Brain microvascular endothelial cell (primary cell): ENCODE measurements at regions not wholly inside any gene's neighbourhood (a gene's known extent, or its start where the extent isn't known, plus 50 kb on each side); places are given as distances from the start of the nearest gene placed in this dataset.

ENCODE experiments used
- DNase-seq: peaks from one replicate; pipeline ENCODE4 v3.0.0-alpha.2; 2020
- H3K27ac ChIP-seq: fragments of 250-450 bp; sonication (Bioruptor Pico); 2 replicates; pipeline ENCODE4 v1.5.1; 2020; ENCODE audit warnings: mild to moderate bottlenecking, moderate library complexity
- H3K27me3 ChIP-seq: fragments of 250-450 bp; sonication (Bioruptor Pico); replicated peaks from 2 replicates; pipeline ENCODE4 v1.5.1; 2020; ENCODE audit warnings: mild to moderate bottlenecking
- H3K36me3 ChIP-seq: fragments of 250-450 bp; sonication (Bioruptor Pico); replicated peaks from 2 replicates; pipeline ENCODE4 v1.5.1; 2020; ENCODE audit warnings: mild to moderate bottlenecking
- H3K4me3 ChIP-seq: 2 replicates; pipeline ENCODE4 v1.5.1; 2011; ENCODE audit warnings: low read depth, mild to moderate bottlenecking, control low read depth, low read length, moderate library complexity
- in situ Hi-C: cut with HindIII; loops from 2 replicates; pipeline ENCODE4 v1.10.0; 2017; ENCODE audit warnings: low sequenced_read_pairs, low pct_ligation_motif_present
- TF ChIP-seq, protein P1 (sequence below): IDR thresholded peaks from 2 replicates; pipeline ENCODE4 v1.5.1; 2011; ENCODE audit warnings: low read depth, mild to moderate bottlenecking, moderate library complexity, low read length, control low read depth, inconsistent platforms; ENCODE audit errors: missing control alignments

DNA sequence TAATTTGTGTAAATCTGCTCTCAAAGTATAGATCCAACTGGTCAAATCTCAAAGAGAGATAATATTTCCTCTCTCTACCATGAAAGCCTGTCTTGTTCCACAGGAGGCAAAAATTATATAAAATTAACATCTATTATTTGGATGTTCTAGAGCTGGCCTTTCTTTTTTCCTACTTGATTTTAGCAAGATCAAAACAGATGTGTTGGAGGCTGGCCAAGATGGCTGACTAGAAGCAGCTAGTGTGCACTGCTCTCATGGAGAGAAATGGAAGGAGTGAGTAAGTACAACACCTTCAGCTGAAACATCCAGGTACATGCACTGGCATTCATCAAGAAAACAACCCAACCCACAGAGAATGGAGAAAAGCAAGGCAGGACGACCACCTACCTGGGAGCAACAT lies 298.6 kb upstream of the SLC24A2 start:
- no peaks in the 10 kb centered on the region for H3K36me3 ChIP-seq
- H3K27me3 ChIP-seq = no peaks in the 10 kb centered on the region
- TF ChIP-seq, protein P1, sequence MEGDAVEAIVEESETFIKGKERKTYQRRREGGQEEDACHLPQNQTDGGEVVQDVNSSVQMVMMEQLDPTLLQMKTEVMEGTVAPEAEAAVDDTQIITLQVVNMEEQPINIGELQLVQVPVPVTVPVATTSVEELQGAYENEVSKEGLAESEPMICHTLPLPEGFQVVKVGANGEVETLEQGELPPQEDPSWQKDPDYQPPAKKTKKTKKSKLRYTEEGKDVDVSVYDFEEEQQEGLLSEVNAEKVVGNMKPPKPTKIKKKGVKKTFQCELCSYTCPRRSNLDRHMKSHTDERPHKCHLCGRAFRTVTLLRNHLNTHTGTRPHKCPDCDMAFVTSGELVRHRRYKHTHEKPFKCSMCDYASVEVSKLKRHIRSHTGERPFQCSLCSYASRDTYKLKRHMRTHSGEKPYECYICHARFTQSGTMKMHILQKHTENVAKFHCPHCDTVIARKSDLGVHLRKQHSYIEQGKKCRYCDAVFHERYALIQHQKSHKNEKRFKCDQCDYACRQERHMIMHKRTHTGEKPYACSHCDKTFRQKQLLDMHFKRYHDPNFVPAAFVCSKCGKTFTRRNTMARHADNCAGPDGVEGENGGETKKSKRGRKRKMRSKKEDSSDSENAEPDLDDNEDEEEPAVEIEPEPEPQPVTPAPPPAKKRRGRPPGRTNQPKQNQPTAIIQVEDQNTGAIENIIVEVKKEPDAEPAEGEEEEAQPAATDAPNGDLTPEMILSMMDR = no peak
- in situ Hi-C loops = no loop called here
- DNase-seq = peak; percentile 6
- no peak overlapping the region for H3K4me3 ChIP-seq
- no peak overlapping the region for H3K27ac ChIP-seq

DNA sequence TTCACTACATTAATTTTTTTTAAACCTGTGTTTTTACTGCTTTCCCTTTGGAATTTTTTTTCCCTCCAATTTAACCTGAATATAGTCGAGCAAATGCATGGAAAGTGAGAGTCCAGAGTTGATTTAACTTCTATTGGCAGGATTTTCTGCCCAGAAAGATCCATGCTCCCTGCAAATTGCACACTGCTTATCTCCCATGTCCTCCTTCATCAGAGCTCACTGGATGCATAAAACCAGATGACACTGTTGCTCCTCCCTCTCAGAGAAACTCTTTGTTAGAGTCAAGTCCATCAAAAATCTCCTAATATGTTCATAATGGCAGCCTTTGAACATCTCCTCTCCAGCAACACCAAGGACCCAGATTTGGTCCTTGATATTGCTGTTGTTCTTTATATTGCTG lies 297.0 kb upstream of the SLC24A2 start:
- in situ Hi-C loops = no loop called here
- no peak overlapping the region for H3K27ac ChIP-seq
- no peak for DNase-seq

DNA sequence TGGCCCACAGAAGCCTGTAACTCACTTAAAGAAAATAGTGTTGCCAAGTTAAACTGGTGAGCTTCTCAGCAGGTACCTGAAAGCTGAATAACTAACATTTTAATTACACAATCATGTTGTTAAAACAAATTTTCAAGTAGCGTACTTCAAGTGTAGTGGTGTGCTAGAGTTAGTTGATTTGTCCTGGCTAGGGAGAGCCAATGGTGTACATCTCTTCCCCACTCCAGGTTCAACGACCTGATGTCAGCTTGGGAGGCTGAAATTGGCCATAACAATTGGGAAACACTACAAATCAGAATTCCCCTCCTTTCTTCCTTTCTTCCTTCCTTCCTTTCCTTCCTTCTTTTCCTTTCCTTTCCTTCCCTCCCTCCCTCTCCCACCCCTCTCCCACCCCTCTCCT lies 295.3 kb upstream of the SLC24A2 start:
- no peak for DNase-seq
- no peak overlapping the region for H3K27ac ChIP-seq
- TF ChIP-seq, protein P1 = no peak
- in situ Hi-C loops = no loop called here
- no peaks in the 10 kb centered on the region for H3K36me3 ChIP-seq
- no peak overlapping the region for H3K4me3 ChIP-seq
- no peaks in the 10 kb centered on the region for H3K27me3 ChIP-seq

More for the DNA sequence above, 297.0 kb upstream of the SLC24A2 start:
- no peaks in the 10 kb centered on the region for H3K27me3 ChIP-seq
- TF ChIP-seq, protein P1 = no peak
- no peak overlapping the region for H3K4me3 ChIP-seq
- no peaks in the 10 kb centered on the region for H3K36me3 ChIP-seq

DNA sequence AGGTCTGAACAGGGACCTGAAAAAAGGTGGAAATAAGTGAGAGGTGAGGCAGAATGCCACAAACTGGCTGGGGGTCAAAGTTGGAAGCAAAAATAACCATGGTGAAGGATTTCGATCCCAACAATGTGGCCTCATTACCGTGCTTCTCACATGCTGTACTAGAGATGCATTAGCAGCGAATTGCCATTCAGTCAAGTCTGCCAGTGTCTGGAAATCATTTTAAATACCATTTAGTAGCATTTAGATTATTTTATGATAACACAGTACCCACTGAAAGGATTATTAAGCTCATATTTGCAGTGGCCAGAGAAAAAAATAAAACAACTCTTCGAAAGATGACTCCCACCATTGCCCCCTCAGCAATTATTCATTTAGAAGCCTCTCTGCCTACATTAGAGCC lies 294.6 kb upstream of the SLC24A2 start:
- in situ Hi-C loops = no loop called here
- H3K27me3 ChIP-seq = no peaks in the 10 kb centered on the region

DNA sequence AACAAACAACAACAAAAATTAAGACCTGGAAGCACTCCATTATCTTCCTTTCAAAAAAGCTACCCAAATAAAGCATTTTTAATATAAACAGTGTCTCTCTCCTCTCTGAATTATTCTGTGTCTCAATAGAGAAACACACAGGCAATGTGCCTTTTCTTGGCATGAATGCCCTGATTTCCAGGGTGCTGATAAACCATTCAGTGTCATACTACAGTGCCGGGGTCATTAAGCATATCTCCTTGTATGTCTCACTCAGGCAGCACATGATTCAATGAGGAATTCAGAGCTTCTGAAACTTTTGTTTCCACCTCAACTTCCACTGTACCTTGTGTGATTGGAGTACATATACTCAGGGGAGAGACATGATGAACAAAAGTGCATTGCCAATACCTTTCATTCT lies 294.0 kb upstream of the SLC24A2 start:
- DNase-seq = no peak
- H3K27ac ChIP-seq = no peak overlapping the region
- no peaks in the 10 kb centered on the region for H3K36me3 ChIP-seq
- H3K27me3 ChIP-seq = no peaks in the 10 kb centered on the region
- TF ChIP-seq, protein P1 = no peak
- in situ Hi-C loops = no loop called here
- no peak overlapping the region for H3K4me3 ChIP-seq

More for the DNA sequence above, 294.6 kb upstream of the SLC24A2 start:
- TF ChIP-seq, protein P1 = no peak
- no peaks in the 10 kb centered on the region for H3K36me3 ChIP-seq
- H3K4me3 ChIP-seq = no peak overlapping the region
- DNase-seq = no peak
- H3K27ac ChIP-seq = no peak overlapping the region

DNA sequence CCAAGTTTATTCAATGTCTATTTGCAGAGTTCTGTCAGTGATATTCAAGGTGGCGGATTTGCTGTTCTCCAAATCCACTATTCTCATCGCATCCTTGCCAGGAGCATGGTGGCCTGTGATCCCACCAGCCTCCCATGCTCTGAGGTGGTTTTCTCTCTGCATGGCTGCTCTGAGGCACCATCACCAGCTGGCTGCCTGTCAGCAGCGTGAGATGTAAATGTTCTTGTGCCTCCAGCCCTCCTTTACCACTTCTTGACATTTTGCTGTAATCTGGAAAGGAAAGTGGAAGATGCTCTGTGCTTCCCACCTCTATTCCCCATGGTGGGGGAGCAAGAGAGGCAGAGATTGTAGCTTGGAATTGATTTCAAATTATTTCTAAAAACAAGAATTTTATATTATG lies 293.6 kb upstream of the SLC24A2 start:
- Histone ChIP-seq H3K4me3 (no peak overlapping the region), H3K27ac (no peak overlapping the region), H3K36me3 (no peaks in the 10 kb centered on the region), H3K27me3 (no peaks in the 10 kb centered on the region)
- in situ Hi-C loops = no loop called here
- TF ChIP-seq, protein P1 = no peak
- DNase-seq = no peak
